PC-3 (cell line): ENCODE measurements at regions not wholly inside any gene's neighbourhood (a gene's known extent, or its start where the extent isn't known, plus 50 kb on each side); places are given as distances from the start of the nearest gene placed in this dataset.

Experiments
- ATAC-seq: fragments of 200-7000 bp; cut with Tn5 transposase; 2 replicates; pipeline ENCODE4 v1.9.1; 2020; ENCODE audit warnings: mild to moderate bottlenecking, moderate library complexity
- BruUV-seq: library from RNA; stranded (reverse); fragments of 400-500 nt; replicated peaks from 2 replicates; lab custom pipeline; 2021; lab: Mats Ljungman, UMichigan
- CTCF ChIA-PET: fragments of 300-600 bp; sonication (Branson Sonifier 250); formaldehyde crosslinking; loops from one replicate; lab custom pipeline; 2022; ENCODE audit warnings: antibody characterized with exemption; lab: Charles Lee
- POLR2A ChIA-PET: fragments of 300-600 bp; sonication (Branson Sonifier 250); formaldehyde crosslinking; loops from one replicate; lab custom pipeline; 2022; ENCODE audit warnings: antibody characterized with exemption; ENCODE audit not compliant: unreplicated experiment; lab: Charles Lee
- DNase-seq: peaks from one replicate; pipeline ENCODE4 v3.0.0-alpha.2; 2015
- H2AFZ ChIP-seq: fragments of 300-600 bp; sonication (generic); 2 replicates; pipeline ENCODE4 v1.6.0; 2016; ENCODE audit warnings: antibody characterized with exemption, low read length
- H3F3A ChIP-seq: fragments of 300-600 bp; sonication (generic); one replicate; pipeline ENCODE4 v1.6.0; 2017; ENCODE audit warnings: antibody characterized with exemption, low read length, control low read depth, mild to moderate bottlenecking; ENCODE audit not compliant: unreplicated experiment
- H3K27ac ChIP-seq: fragments of 300-600 bp; sonication (generic); 2 replicates; pipeline ENCODE4 v1.5.1; 2016; ENCODE audit warnings: mild to moderate bottlenecking, low read length
- H3K27me3 ChIP-seq: fragments of 300-600 bp; sonication (generic); 2 replicates; pipeline ENCODE4 v1.6.1; 2016; ENCODE audit warnings: low read length, mixed read lengths
- H3K36me3 ChIP-seq: fragments of 300-600 bp; sonication (generic); 2 replicates; pipeline ENCODE4 v1.6.1; 2016; ENCODE audit warnings: low read depth, mixed run types, low read length, mixed read lengths
- H3K4me1 ChIP-seq: fragments of 300-600 bp; sonication (generic); 2 replicates; pipeline ENCODE4 v1.5.1; 2016; ENCODE audit warnings: low read length; ENCODE audit not compliant: insufficient read depth
- H3K4me2 ChIP-seq: fragments of 300-600 bp; sonication (generic); 2 replicates; pipeline ENCODE4 v1.6.0; 2016; ENCODE audit warnings: low read length
- H3K4me3 ChIP-seq: fragments of 300-600 bp; sonication (generic); 2 replicates; pipeline ENCODE4 v1.5.1; 2016; ENCODE audit warnings: mild to moderate bottlenecking, low read length, mixed read lengths
- H3K79me2 ChIP-seq: fragments of 300-600 bp; sonication (generic); 2 replicates; pipeline ENCODE4 v1.6.1; 2017; ENCODE audit warnings: low read length, mixed read lengths
- H3K9ac ChIP-seq: fragments of 300-600 bp; sonication (generic); 2 replicates; pipeline ENCODE4 v1.6.0; 2016; ENCODE audit warnings: mild to moderate bottlenecking, low read length
- H3K9me2 ChIP-seq: fragments of 300-600 bp; sonication (generic); replicated peaks from 2 replicates; pipeline ENCODE4 v1.6.1; 2016; ENCODE audit warnings: mixed run types, low read length, mixed read lengths
- H3K9me3 ChIP-seq: fragments of 300-600 bp; sonication (generic); 2 replicates; pipeline ENCODE4 v1.6.1; 2016; ENCODE audit warnings: low read length, mixed read lengths
- H4K20me1 ChIP-seq: fragments of 300-600 bp; sonication (generic); 2 replicates; pipeline ENCODE4 v1.6.1; 2016; ENCODE audit warnings: low read length, mixed read lengths
- CTCF ChIP-seq: fragments of 300-600 bp; sonication (generic); conservative IDR thresholded peaks from 2 replicates; pipeline ENCODE4 v1.5.1; 2017; ENCODE audit warnings: antibody characterized with exemption, low read depth, mild to moderate bottlenecking, low read length
- EZH2 ChIP-seq: fragments of 300-600 bp; sonication (generic); IDR thresholded peaks from one replicate; pipeline ENCODE4 v1.6.1; 2017; ENCODE audit warnings: antibody characterized with exemption, mild to moderate bottlenecking, low read length; ENCODE audit not compliant: unreplicated experiment
- EZH2phosphoT487 ChIP-seq: fragments of 300-600 bp; sonication (generic); IDR thresholded peaks from 2 replicates; pipeline ENCODE4 v1.6.1; 2018; ENCODE audit warnings: mild to moderate bottlenecking, antibody characterized with exemption, low read length, borderline replicate concordance
- intact Hi-C: fragments of 100-400 bp; cut with micrococcal nuclease; formaldehyde crosslinking; loops from 2 replicates; pipeline ENCODE4 v1.9.0; 2023

DNA sequence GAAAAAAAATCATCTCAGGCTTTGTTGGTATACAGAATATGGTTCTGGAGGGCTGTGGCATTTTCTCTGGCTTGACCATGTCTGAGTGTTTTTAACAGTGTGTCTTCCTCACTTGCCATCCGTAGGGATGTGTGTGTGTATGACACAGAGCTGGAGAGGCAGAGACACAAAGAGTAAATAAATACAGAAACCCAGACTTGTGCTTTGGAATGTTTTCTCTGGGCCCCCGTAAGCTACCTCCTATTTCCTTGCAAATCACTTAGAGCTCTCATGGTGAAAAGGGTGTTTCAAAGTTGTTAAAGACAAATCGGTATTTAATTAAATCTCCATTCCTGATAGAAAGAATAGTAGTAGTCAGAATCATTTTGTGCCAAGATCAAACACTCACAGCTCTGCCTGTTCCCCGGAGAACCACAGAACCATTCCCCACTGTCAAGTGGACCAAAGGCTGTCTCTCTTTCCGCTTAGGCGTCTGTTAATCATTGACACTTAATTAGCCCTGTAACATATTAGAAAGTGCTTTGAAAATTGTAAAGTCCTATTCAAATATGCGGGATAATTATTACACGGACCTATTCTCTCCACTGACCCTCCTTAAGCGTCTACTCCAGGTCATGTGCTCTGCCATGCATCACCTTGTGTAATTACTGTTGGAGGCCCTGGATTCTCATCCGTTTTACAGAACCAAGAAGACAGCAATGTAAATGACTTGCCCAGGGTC lies 313.6 kb upstream of the TLE3 start:
- no peak for DNase-seq
- Histone ChIP-seq H3K4me1 (no peaks in the 10 kb centered on the region), H3K79me2 (no peaks in the 10 kb centered on the region), H3K36me3 (no peaks in the 10 kb centered on the region), H3K4me2 (no peak overlapping the region), H3K27me3 (peaks cover 13% of the 10 kb centered on the region), H3K9me2 (no peaks in the 10 kb centered on the region), H3K27ac (no peak overlapping the region), H3F3A (no peaks in the 10 kb centered on the region), H3K9ac (no peak overlapping the region), H3K9me3 (no peaks in the 10 kb centered on the region), H3K4me3 (no peak overlapping the region), H4K20me1 (no peaks in the 10 kb centered on the region), H2AFZ (no peak overlapping the region)
- TF ChIP-seq EZH2phosphoT487, result no peak
- TF ChIP-seq CTCF, result no peak
- TF ChIP-seq EZH2, result no peak
- intact Hi-C loops, result no loop called here
- no peak for ATAC-seq
- no TSS peak for BruUV-seq
- ChIA-PET POLR2A (no interaction called here), CTCF (no interaction called here)

DNA sequence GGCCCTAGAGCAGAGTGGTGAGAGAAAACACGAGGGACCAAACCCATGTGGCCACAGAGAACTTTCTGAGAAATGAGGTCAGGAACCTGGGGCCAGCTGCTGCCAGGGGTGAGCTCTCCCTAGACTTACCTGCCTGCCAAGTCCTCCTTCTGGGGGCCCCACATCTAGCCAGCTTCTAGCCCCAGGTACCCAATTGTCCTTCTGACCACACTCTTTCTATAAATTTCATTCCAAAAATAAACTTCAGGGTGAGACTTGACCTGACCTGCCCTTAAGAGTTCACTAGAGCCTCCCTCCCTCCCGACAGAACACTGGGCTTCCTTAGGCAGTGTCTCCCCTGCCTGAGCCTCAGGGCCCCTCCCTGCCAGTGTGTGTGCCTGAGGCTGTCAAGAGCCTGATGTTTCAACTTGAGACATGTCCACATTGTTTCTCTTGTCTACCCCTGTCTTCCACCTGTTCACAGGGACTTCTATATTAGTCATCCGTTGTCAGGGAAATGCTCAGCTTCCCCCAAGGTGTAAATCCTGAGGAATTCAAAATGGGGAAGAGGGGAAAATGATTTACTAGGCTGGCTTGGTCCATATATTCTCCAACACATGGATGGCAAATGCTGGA lies 312.8 kb upstream of the TLE3 start:
- Histone ChIP-seq H3K4me3 (no peak overlapping the region), H3K4me1 (no peaks in the 10 kb centered on the region), H3K36me3 (no peaks in the 10 kb centered on the region), H3K4me2 (no peak overlapping the region), H3K9ac (no peak overlapping the region), H3K27ac (no peak overlapping the region), H3F3A (no peaks in the 10 kb centered on the region), H2AFZ (no peak overlapping the region), H4K20me1 (no peaks in the 10 kb centered on the region), H3K79me2 (no peaks in the 10 kb centered on the region), H3K27me3 (peaks cover 21% of the 10 kb centered on the region), H3K9me2 (no peaks in the 10 kb centered on the region), H3K9me3 (no peaks in the 10 kb centered on the region)
- TF ChIP-seq EZH2phosphoT487, result no peak
- no peak for TF ChIP-seq EZH2
- no peak for TF ChIP-seq CTCF
- ATAC-seq (no peak), DNase-seq (no peak)
- ChIA-PET POLR2A (no interaction called here), CTCF (no interaction called here)
- intact Hi-C loops, result no loop called here
- no TSS peak for BruUV-seq

DNA sequence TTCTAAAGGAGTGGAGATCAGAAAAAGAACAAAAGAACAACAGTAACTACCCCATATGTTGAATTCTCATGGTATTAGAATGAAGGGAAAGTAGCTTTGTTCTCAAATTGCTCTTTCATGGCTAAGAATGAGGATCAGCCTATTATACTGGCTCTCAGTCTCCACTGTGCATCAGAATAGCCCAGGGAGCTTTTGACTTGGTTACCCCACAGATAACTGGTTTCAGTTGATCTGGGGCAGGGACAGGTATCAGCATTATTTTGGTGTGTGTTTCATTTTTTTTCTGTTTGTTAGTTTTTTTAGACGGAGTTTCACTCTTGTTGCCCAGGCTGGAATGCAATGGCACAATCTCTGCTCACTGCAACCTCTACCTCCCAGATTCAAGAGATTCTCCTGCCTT lies 311.7 kb upstream of the TLE3 start:
- peaks cover 26% of the 10 kb centered on the region for H3K27me3 ChIP-seq
- intact Hi-C loops, result no loop called here
- no peaks in the 10 kb centered on the region for H3K9me3 ChIP-seq
- ATAC-seq (no peak), DNase-seq (no peak)
- H3F3A ChIP-seq, result no peaks in the 10 kb centered on the region
- TF ChIP-seq EZH2phosphoT487 (no peak), CTCF (no peak), EZH2 (no peak)
- H4K20me1 ChIP-seq, result no peaks in the 10 kb centered on the region
- no peak overlapping the region for H3K4me2 ChIP-seq
- H3K9ac ChIP-seq, result no peak overlapping the region
- POLR2A ChIA-PET, result interaction anchor here (0.6 kb wide), 1 partner anchor 74 kb away, joined by 3 read pairs; no protein-coding TSS in a partner anchor
- CTCF ChIA-PET, result no interaction called here
- H3K4me3 ChIP-seq, result no peak overlapping the region
- no peak overlapping the region for H2AFZ ChIP-seq
- H3K9me2 ChIP-seq, result no peaks in the 10 kb centered on the region
- no peaks in the 10 kb centered on the region for H3K36me3 ChIP-seq
- no peak overlapping the region for H3K27ac ChIP-seq
- no peaks in the 10 kb centered on the region for H3K4me1 ChIP-seq
- no TSS peak for BruUV-seq
- no peaks in the 10 kb centered on the region for H3K79me2 ChIP-seq
